GM12891 (cell line): ENCODE measurements at regions not wholly inside any gene's neighbourhood (a gene's known extent, or its start where the extent isn't known, plus 50 kb on each side); places are given as distances from the start of the nearest gene placed in this dataset.

Experiments used
- PAX5 ChIP-seq: IDR thresholded peaks from 2 replicates; pipeline ENCODE4 v1.6.1; 2011; ENCODE audit warnings: low read length, moderate library complexity, mild to moderate bottlenecking; ENCODE audit not compliant: insufficient read depth, severe bottlenecking
- POLR2A ChIP-seq: IDR thresholded peaks from 2 replicates; pipeline ENCODE4 v1.6.1; 2011; ENCODE audit warnings: low read depth, low read length, control low read depth
- POLR2AphosphoS5 ChIP-seq: IDR thresholded peaks from 2 replicates; pipeline ENCODE4 v1.6.1; 2011; ENCODE audit warnings: low read depth, low read length, control low read depth
- POU2F2 ChIP-seq: IDR thresholded peaks from 2 replicates; pipeline ENCODE4 v1.6.1; 2011; ENCODE audit warnings: low read depth, mild to moderate bottlenecking, control low read depth, low read length, moderate library complexity
- SPI1 ChIP-seq: IDR thresholded peaks from 2 replicates; pipeline ENCODE4 v1.6.1; 2011; ENCODE audit warnings: low read depth, low read length, control low read depth
- TAF1 ChIP-seq: IDR thresholded peaks from 2 replicates; pipeline ENCODE4 v1.6.1; 2011; ENCODE audit warnings: low read depth, low read length, control low read depth

GRCh38 chr2:144586476-144586875 lies 66.6 kb upstream of the ZEB2 start:
- TF ChIP-seq POLR2AphosphoS5, result no peak
- TF ChIP-seq POU2F2, result no peak
- no peak for TF ChIP-seq TAF1
- no peak for TF ChIP-seq POLR2A
- no peak for TF ChIP-seq SPI1
- no peak for TF ChIP-seq PAX5
